Retinal pigment epithelial cell (primary cell): ENCODE measurements at regions not wholly inside any gene's neighbourhood (a gene's known extent, or its start where the extent isn't known, plus 50 kb on each side); places are given as distances from the start of the nearest gene placed in this dataset.
A peak's percentile ranks its signal among the peaks of the same experiment; 100 is the strongest.

Source experiments
- DNase-seq: peaks from one replicate; pipeline ENCODE4 v3.0.0-alpha.2; 2010; ENCODE audit warnings: low read depth
- H3K4me3 ChIP-seq: 2 replicates; pipeline ENCODE4 v1.5.1; 2011; ENCODE audit warnings: mild to moderate bottlenecking, low read length, control low read depth, moderate library complexity
- TF ChIP-seq, protein P1 (sequence below): conservative IDR thresholded peaks from 2 replicates; pipeline ENCODE4 v1.5.1; 2011; ENCODE audit warnings: low read depth, low read length, control low read depth, inconsistent platforms

GRCh38 chr15:29635513-29636098 lies 186.7 kb downstream of the TJP1 start:
- DNase-seq: no peak
- H3K4me3 ChIP-seq: no peak overlapping the region
- TF ChIP-seq, protein P1, sequence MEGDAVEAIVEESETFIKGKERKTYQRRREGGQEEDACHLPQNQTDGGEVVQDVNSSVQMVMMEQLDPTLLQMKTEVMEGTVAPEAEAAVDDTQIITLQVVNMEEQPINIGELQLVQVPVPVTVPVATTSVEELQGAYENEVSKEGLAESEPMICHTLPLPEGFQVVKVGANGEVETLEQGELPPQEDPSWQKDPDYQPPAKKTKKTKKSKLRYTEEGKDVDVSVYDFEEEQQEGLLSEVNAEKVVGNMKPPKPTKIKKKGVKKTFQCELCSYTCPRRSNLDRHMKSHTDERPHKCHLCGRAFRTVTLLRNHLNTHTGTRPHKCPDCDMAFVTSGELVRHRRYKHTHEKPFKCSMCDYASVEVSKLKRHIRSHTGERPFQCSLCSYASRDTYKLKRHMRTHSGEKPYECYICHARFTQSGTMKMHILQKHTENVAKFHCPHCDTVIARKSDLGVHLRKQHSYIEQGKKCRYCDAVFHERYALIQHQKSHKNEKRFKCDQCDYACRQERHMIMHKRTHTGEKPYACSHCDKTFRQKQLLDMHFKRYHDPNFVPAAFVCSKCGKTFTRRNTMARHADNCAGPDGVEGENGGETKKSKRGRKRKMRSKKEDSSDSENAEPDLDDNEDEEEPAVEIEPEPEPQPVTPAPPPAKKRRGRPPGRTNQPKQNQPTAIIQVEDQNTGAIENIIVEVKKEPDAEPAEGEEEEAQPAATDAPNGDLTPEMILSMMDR: no peak

GRCh38 chr15:29633971-29634370 lies 188.3 kb downstream of the TJP1 start:
- TF ChIP-seq, protein P1: no peak
- no peak for DNase-seq
- no peak overlapping the region for H3K4me3 ChIP-seq

- no peak overlapping the region for H3K4me3 ChIP-seq
- no peak for DNase-seq
- TF ChIP-seq, protein P1: no peak
Observed at GRCh38 chr15:29632671-29633406, 189.4 kb downstream of the TJP1 start.

DNA sequence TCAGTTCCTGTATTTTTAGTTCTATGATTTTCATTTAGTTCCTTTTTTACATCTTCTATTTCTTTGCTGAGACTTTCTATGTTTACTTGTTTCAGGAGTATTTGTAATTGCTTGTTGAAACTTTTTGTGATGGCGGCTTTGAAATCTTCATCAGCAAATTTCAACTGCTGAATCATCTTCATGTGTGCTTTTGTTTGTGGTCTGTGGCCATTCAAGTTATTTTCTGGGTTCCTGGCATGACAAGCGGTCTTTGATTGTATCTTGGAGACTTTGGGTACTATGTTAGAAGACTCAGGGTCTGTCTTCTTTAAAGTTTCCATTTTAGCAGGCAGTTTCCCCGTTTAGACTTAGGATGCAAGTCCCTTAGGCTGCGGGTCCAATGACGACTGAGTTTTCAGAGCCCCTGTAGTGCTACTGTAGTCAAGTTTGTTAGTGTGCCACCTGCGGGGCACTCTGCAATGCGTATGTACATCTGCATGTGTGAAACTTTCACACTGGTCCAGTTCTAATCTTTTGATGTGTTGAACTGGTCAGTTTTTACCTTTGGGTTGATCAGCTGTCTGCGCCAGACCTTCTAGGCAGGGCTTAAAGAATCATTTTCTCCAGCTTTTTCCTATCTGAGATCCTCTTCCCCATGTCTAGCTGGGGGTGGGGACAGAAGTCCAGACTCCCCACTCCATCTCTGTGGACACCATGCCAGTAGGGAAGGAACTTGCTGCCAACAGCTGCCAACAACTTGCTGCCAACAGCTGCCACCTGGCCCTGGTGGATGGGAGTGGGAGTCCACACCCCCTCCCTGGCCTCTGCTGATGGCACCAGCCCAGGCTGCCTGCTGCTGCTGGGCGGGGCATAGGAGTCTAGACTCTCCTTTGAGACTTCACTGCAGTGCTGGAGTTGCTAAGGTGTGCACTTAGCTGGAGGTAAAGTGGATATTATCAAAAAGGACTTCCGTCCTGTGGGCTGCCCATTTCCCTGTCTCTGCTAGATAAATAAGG lies 190.9 kb downstream of the TJP1 start:
- TF ChIP-seq, protein P1: no peak
- no peak overlapping the region for H3K4me3 ChIP-seq
- DNase-seq: no peak

GRCh38 chr15:29624271-29624670 lies 198.0 kb downstream of the TJP1 start:
- DNase-seq: no peak
- TF ChIP-seq, protein P1: no peak
- H3K4me3 ChIP-seq: no peak overlapping the region

DNA sequence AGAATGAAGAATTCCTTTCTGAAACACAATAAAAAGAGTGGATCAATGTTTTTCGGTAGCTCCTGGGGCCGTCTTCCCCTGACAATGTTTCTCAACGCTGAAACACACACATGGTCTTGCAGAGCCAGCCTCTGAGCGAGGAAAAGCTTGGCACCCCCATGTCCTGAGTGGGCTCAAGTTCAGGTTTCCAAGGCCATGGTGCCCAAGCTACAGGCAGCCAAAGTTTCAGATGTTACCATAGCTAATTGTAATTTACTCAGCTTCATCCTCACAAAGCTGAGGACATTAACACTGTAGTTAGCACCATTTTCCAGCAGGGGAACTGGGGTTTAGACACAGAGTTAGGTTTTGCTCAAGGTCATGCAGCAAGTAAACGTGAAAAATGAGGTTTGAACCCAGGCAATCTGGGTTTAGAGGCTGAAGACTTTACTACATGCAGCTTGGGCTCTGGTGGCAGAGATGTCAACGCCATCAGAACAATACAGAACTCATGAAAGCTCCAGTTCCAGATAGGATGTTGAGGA lies 199.1 kb downstream of the TJP1 start:
- TF ChIP-seq, protein P1: peak; percentile 22
- H3K4me3 ChIP-seq: no peak overlapping the region
- DNase-seq: no peak
